Esophagus squamous epithelium (tissue), 5 donors: ENCODE measurements at regions not wholly inside any gene's neighbourhood (a gene's known extent, or its start where the extent isn't known, plus 50 kb on each side); places are given as distances from the start of the nearest gene placed in this dataset.
A peak's percentile ranks its signal among the peaks of the same experiment; 100 is the strongest.

Experiments used
- DNase-seq: peaks from one replicate; lab custom pipeline; 2025; lab: John Stamatoyannopoulos, UW
- H3K27ac ChIP-seq, 4 donors: fragments of 200-600 bp; sonication (generic); one replicate each; pipeline ENCODE4 v1.5.1; 2016 to 2019; ENCODE audit warnings: mild to moderate bottlenecking in 1 of 4
- H3K27me3 ChIP-seq, 4 donors: fragments of 200-600 bp; sonication (generic); 1 replicate in 3 of 4; 2 replicates in 1 of 4; pipeline versions ENCODE4 v1.5.1 to v1.6.0; 2017 to 2021; ENCODE audit warnings: antibody characterized with exemption in 1 of 4
- H3K36me3 ChIP-seq, 3 donors: fragments of 200-600 bp; sonication (generic); one replicate each; pipeline ENCODE4 v1.5.1; 2016 to 2019
- H3K4me1 ChIP-seq, 3 donors: fragments of 200-600 bp; sonication (generic); one replicate each; pipeline ENCODE4 v1.5.1; 2017 to 2019
- H3K4me3 ChIP-seq, 4 donors: fragments of 200-600 bp; sonication (generic); 1 replicate in 3 of 4; 2 replicates in 1 of 4; pipeline ENCODE4 v1.5.1; 2016 to 2019; ENCODE audit warnings: mild to moderate bottlenecking in 2 of 4, moderate library complexity in 1 of 4
- H3K9me3 ChIP-seq, 3 donors: fragments of 200-600 bp; sonication (generic); one replicate each; pipeline ENCODE4 v1.5.1; 2016 to 2019
- POLR2A ChIP-seq, 4 donors: fragments of 450-650 bp; IDR thresholded peaks; one replicate each; pipeline ENCODE4 v1.6.1; 2017; ENCODE audit warnings: antibody characterized with exemption in 4 of 4, mild to moderate bottlenecking in 4 of 4, moderate library complexity in 3 of 4
- WGBS, 2 donors: methylation state at CpG; one replicate each; pipeline ENCODE4 v1.1.5; 2018; 5-methylcytosine and 5-hydroxymethylcytosine counted together
- intact Hi-C: fragments of 100-400 bp; cut with DNase I; formaldehyde crosslinking; loops from one replicate; pipeline ENCODE4 v1.15.0; 2022
- TF ChIP-seq, protein P1 (sequence below), 6 experiments: fragments of 450-650 bp in 4 of 6; fragments of 200-600 bp in 2 of 6; sonication (generic) in 2 of 6; IDR thresholded peaks; one replicate each; pipeline ENCODE4 v1.5.1; 2016 to 2019; ENCODE audit warnings: antibody characterized with exemption in 6 of 6, mild to moderate bottlenecking in 4 of 6, moderate library complexity in 4 of 6
- donor health status: DM: yes; HTN: yes; CAD: no.

DNA sequence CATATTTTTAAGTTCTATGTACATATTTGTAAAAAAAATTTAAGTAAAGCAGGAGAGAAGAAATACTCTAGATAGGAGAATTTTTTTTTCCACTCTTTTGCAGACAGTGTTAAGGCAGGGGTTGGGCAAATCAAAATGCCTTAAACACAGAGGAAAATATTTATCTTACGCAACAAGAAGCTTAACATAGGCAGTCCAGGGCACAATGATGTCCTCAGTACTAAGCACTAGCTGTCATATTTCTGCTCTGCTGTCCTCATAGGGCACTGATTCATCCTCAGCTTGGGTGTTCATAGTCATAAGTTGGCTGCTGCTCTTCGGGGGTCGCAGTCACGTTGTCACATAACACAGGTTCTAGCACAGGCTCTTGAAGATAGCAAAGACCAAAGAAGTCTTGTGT lies 247.4 kb downstream of the PTBP2 start:
- Histone ChIP-seq H3K9me3 (no peaks in the 10 kb centered on the region), H3K27me3 (peaks cover 0 to 3% (median 0%) of the 10 kb centered on the region in 4 donors), H3K4me1 (peaks cover 0 to 4% (median 0%) of the 10 kb centered on the region in 3 donors), H3K4me3 (no peak overlapping the region), H3K36me3 (no peaks in the 10 kb centered on the region), H3K27ac (peak overlapping the region in 2 of 4 donors; percentile 22 to 45)
- no peak for TF ChIP-seq POLR2A (IDR thresholded peaks at IDR 0.05)
- TF ChIP-seq, protein P1, sequence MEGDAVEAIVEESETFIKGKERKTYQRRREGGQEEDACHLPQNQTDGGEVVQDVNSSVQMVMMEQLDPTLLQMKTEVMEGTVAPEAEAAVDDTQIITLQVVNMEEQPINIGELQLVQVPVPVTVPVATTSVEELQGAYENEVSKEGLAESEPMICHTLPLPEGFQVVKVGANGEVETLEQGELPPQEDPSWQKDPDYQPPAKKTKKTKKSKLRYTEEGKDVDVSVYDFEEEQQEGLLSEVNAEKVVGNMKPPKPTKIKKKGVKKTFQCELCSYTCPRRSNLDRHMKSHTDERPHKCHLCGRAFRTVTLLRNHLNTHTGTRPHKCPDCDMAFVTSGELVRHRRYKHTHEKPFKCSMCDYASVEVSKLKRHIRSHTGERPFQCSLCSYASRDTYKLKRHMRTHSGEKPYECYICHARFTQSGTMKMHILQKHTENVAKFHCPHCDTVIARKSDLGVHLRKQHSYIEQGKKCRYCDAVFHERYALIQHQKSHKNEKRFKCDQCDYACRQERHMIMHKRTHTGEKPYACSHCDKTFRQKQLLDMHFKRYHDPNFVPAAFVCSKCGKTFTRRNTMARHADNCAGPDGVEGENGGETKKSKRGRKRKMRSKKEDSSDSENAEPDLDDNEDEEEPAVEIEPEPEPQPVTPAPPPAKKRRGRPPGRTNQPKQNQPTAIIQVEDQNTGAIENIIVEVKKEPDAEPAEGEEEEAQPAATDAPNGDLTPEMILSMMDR (IDR thresholded peaks at IDR 0.05): no peak
- no peak for DNase-seq
- intact Hi-C loops: no loop called here
- WGBS, 2 donors: 74 to 78% methylated on average over 4 of the region's 4 CpGs

DNA sequence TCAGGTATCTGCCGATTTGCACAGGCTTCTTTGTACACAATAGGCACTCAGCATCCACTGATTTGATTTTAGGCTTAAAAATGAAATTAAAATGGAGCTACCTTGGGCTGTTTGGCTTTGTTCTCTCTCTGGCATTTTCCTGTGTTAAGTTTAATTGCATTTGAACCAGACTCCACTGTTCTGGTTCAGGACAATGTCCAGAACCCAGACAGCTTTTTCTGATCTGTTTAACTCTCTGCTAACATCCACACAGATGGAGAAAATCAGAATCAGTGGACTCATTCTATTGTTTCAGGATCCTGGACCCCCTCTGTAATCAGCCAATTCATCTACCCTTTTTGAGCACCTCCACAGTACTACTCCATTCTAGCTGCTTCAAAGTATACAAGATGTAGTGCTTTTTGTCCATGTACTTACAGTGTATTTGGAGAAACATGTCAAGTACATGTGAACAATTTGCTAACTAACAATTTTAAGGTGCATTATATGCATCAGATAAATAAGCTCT lies 248.1 kb downstream of the PTBP2 start:
- H3K27me3 ChIP-seq: peaks cover 0 to 3% (median 0%) of the 10 kb centered on the region in 4 donors
- 80 to 87% methylated on average over 1 of the region's 1 CpG for WGBS, 2 donors
- H3K4me1 ChIP-seq: peaks cover 0 to 4% (median 0%) of the 10 kb centered on the region in 3 donors
- H3K9me3 ChIP-seq: no peaks in the 10 kb centered on the region
- no peak for DNase-seq
- intact Hi-C loops: no loop called here
- H3K36me3 ChIP-seq: no peaks in the 10 kb centered on the region
- H3K4me3 ChIP-seq: no peak overlapping the region
- no peak overlapping the region for H3K27ac ChIP-seq
- TF ChIP-seq, protein P1 (IDR thresholded peaks at IDR 0.05): no peak
- no peak for TF ChIP-seq POLR2A (IDR thresholded peaks at IDR 0.05)

DNA sequence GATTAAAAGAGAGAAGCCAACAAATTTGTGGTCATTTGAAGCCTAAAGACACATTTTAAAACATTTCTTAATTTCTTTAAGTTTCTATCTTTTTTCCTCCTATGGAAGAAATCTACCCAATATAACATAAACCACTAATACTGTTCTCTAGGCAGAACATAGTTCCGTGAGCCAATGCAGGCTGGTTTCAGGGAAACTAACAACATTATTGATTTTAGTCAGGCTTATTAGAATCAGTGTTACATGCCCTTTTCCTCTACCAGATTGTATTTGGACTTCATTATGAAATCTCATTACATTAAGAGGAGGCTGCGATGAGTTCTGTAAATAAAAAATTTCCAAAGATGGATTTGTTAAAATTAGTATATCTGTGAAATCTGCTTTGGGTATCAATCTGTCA lies 249.9 kb downstream of the PTBP2 start:
- intact Hi-C loops: no loop called here
- no peak for TF ChIP-seq POLR2A (IDR thresholded peaks at IDR 0.05)
- TF ChIP-seq, protein P1 (IDR thresholded peaks at IDR 0.05): no peak

DNA sequence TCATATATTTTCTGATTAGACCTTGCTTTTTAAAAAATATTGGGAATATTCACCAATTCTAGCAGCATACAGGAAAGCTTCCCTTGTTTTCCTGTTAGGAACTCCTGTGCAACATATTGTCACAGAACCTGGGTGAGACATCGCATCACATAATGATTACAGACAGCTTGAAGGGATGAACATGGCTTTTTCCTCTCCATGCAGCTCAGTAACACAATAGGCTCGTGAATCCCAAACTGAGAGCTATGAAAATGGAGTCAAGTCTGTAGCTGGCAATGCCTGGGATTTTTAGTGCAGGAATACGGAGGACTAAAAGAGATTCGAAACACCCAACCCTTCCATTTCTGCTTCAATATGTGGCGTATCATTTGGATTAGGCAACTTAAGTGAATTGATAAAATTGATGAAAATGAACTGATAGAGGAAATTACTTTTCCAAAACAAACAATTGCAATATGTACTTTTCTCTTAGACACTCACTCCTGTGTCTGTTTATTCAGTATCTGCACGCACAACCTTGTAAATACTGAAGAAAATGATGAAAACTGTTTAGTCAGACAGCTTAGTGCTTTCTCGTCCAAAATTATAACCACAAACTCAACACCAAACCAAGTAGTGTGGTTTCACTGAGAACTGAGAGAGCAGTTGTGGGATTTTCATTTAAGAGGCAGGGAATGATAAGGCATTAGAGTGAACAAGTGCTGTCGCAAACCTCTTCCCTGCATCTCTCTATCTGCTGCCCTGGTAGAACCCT lies 250.4 kb downstream of the PTBP2 start:
- H3K27me3 ChIP-seq: peaks cover 0 to 3% (median 0%) of the 10 kb centered on the region in 4 donors
- H3K9me3 ChIP-seq: no peaks in the 10 kb centered on the region
- 66 to 73% methylated on average over 8 of the region's 8 CpGs for WGBS, 2 donors
- H3K4me3 ChIP-seq: no peak overlapping the region
- intact Hi-C loops: no loop called here
- no peak for DNase-seq
- H3K4me1 ChIP-seq: no peaks in the 10 kb centered on the region
- no peak overlapping the region for H3K27ac ChIP-seq
- no peaks in the 10 kb centered on the region for H3K36me3 ChIP-seq
- no peak for TF ChIP-seq POLR2A (IDR thresholded peaks at IDR 0.05)
- TF ChIP-seq, protein P1 (IDR thresholded peaks at IDR 0.05): no peak

More for the DNA sequence above, 249.9 kb downstream of the PTBP2 start:
- peaks cover 0 to 3% (median 0%) of the 10 kb centered on the region in 4 donors for H3K27me3 ChIP-seq
- H3K9me3 ChIP-seq: no peaks in the 10 kb centered on the region
- DNase-seq: no peak
- H3K27ac ChIP-seq: no peak overlapping the region
- 77 to 89% methylated on average over 2 of the region's 2 CpGs for WGBS, 2 donors
- no peaks in the 10 kb centered on the region for H3K36me3 ChIP-seq
- no peak overlapping the region for H3K4me3 ChIP-seq
- peaks cover 0 to 4% (median 0%) of the 10 kb centered on the region in 3 donors for H3K4me1 ChIP-seq

DNA sequence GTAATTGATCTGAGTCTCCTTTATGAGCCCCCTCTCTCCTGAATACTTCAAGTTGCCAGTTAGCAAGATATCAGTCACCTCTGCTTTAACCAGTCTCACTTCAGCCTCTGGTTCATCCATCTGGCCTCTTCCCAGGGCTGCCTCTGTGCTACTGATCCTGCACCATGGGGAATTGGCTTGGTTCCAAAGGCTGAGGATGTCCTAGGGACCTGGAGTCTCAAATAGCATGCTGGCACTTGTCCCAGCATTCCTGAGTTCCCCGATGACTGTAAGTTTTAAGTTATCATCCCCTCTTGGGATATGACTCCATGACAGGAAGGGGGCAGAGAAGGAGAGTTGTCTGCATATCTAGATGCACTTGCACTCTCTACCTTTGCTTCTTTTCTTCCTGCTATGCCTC lies 252.0 kb downstream of the PTBP2 start:
- Histone ChIP-seq H3K27ac (no peak overlapping the region), H3K4me3 (no peak overlapping the region), H3K4me1 (no peaks in the 10 kb centered on the region), H3K27me3 (peaks cover 0 to 3% (median 0%) of the 10 kb centered on the region in 4 donors), H3K9me3 (no peaks in the 10 kb centered on the region), H3K36me3 (no peaks in the 10 kb centered on the region)
- no peak for DNase-seq
- intact Hi-C loops: no loop called here
- WGBS, 2 donors: 0 to 22% methylated on average over 1 of the region's 1 CpG
- TF ChIP-seq, protein P1 (IDR thresholded peaks at IDR 0.05): no peak
- no peak for TF ChIP-seq POLR2A (IDR thresholded peaks at IDR 0.05)
